OCI-LY7 (cell line): ENCODE measurements at regions not wholly inside any gene's neighbourhood (a gene's known extent, or its start where the extent isn't known, plus 50 kb on each side); places are given as distances from the start of the nearest gene placed in this dataset.

ENCODE experiments used
- CTCF ChIP-seq: fragments of 200-600 bp; sonication (generic); conservative IDR thresholded peaks from 2 replicates; pipeline ENCODE4 v1.5.1; 2014; ENCODE audit warnings: mild to moderate bottlenecking, antibody characterized with exemption, low read length, moderate library complexity, mixed read lengths
- EZH2phosphoT487 ChIP-seq: fragments of 200-600 bp; sonication (generic); IDR thresholded peaks from 2 replicates; pipeline ENCODE4 v1.6.1; 2018; ENCODE audit warnings: low read depth, borderline replicate concordance, mild to moderate bottlenecking, mixed run types, antibody characterized with exemption, low read length, moderate library complexity, mixed read lengths

GRCh38 chr10:84588426-84588825 lies 260.0 kb downstream of the CCSER2 start:
- no peak for TF ChIP-seq CTCF
- TF ChIP-seq EZH2phosphoT487: no peak
